Stimulated activated CD8-positive, alpha-beta memory T cell treated with anti-CD3 and anti-CD28 coated beads, Interleukin-4, amount 100 ng/mL, for 24 hours (primary cell): ENCODE measurements at regions not wholly inside any gene's neighbourhood (a gene's known extent, or its start where the extent isn't known, plus 50 kb on each side); places are given as distances from the start of the nearest gene placed in this dataset.

ENCODE experiments used
- DNase-seq: peaks from one replicate; pipeline ENCODE4 v3.0.0-alpha.2; 2020; ENCODE audit warnings: low read depth

GRCh38 chrX:14476205-14476604 is 53.1 kb upstream of the GLRA2 start:
- no peak for DNase-seq

- DNase-seq = no peak
These were observed 79.6 kb upstream of the GLRA2 start for GRCh38 chrX:14449773-14450172.

GRCh38 chrX:14448406-14448805 is 80.9 kb upstream of the GLRA2 start:
- no peak for DNase-seq

- no peak for DNase-seq
These were observed 89.2 kb upstream of the GLRA2 start for GRCh38 chrX:14440106-14440505.

- DNase-seq = no peak
These were observed 101.7 kb upstream of the GLRA2 start for GRCh38 chrX:14427614-14428013.

- DNase-seq = no peak
These were observed 108.5 kb upstream of the GLRA2 start for GRCh38 chrX:14420841-14421240.

- DNase-seq = no peak
These were observed 116.7 kb upstream of the GLRA2 start for GRCh38 chrX:14412686-14413085.

- DNase-seq = no peak
These were observed 118.0 kb upstream of the GLRA2 start for GRCh38 chrX:14411326-14411725.

- no peak for DNase-seq
These were observed 120.0 kb upstream of the GLRA2 start for GRCh38 chrX:14409341-14409740.

GRCh38 chrX:14406225-14406624 is 123.1 kb upstream of the GLRA2 start:
- DNase-seq = no peak

GRCh38 chrX:14398725-14399124 is 130.6 kb upstream of the GLRA2 start:
- no peak for DNase-seq

- no peak for DNase-seq
These were observed 139.7 kb upstream of the GLRA2 start for GRCh38 chrX:14389682-14390081.

GRCh38 chrX:14386981-14387380 is 142.4 kb upstream of the GLRA2 start:
- DNase-seq = no peak

- DNase-seq = no peak
These were observed 149.3 kb upstream of the GLRA2 start for GRCh38 chrX:14380044-14380443.

GRCh38 chrX:14377427-14377826 is 151.9 kb upstream of the GLRA2 start:
- no peak for DNase-seq

- DNase-seq = no peak
These were observed 165.6 kb upstream of the GLRA2 start for GRCh38 chrX:14363728-14364127.

- no peak for DNase-seq
These were observed 166.6 kb upstream of the GLRA2 start for GRCh38 chrX:14362721-14363120.

- no peak for DNase-seq
These were observed 167.9 kb upstream of the GLRA2 start for GRCh38 chrX:14361435-14361834.

GRCh38 chrX:14359727-14360126 is 169.6 kb upstream of the GLRA2 start:
- DNase-seq = no peak

GRCh38 chrX:14359316-14359715 is 170.0 kb upstream of the GLRA2 start:
- no peak for DNase-seq

- DNase-seq = no peak
These were observed 172.0 kb upstream of the GLRA2 start for GRCh38 chrX:14357314-14357713.

- DNase-seq = no peak
These were observed 172.9 kb upstream of the GLRA2 start for GRCh38 chrX:14356401-14356800.

GRCh38 chrX:14355556-14355955 is 173.8 kb upstream of the GLRA2 start:
- no peak for DNase-seq

GRCh38 chrX:14354521-14354920 is 174.8 kb upstream of the GLRA2 start:
- no peak for DNase-seq

- DNase-seq = no peak
These were observed 176.8 kb upstream of the GLRA2 start for GRCh38 chrX:14352511-14352910.
